IPS-15b (cell line): ENCODE measurements at regions not wholly inside any gene's neighbourhood (a gene's known extent, or its start where the extent isn't known, plus 50 kb on each side); places are given as distances from the start of the nearest gene placed in this dataset.

Experiments
- H3K27me3 ChIP-seq: one replicate; pipeline ENCODE4 v1.6.1; 2013; ENCODE audit warnings: low read length; ENCODE audit not compliant: control insufficient read depth, insufficient read depth
- H3K36me3 ChIP-seq: one replicate; pipeline ENCODE4 v1.6.1; 2013; ENCODE audit warnings: low read length; ENCODE audit not compliant: control insufficient read depth, insufficient read depth
- H3K4me1 ChIP-seq: one replicate; pipeline ENCODE4 v1.6.1; 2013; ENCODE audit warnings: mild to moderate bottlenecking, low read length; ENCODE audit not compliant: control insufficient read depth, insufficient read depth
- H3K4me3 ChIP-seq: one replicate; pipeline ENCODE4 v1.5.1; 2013; ENCODE audit warnings: low read depth, low read length
- H3K9ac ChIP-seq: one replicate; pipeline ENCODE4 v1.6.1; 2013; ENCODE audit warnings: low read depth, mild to moderate bottlenecking, low read length
- H3K9me3 ChIP-seq: one replicate; pipeline ENCODE4 v1.6.1; 2013; ENCODE audit warnings: mild to moderate bottlenecking, low read length; ENCODE audit not compliant: control insufficient read depth, insufficient read depth

GRCh38 chr4:28427306-28428085, 1566.9 kb downstream of the STIM2 start:
- H3K27me3 ChIP-seq = no peaks in the 10 kb centered on the region
- no peak overlapping the region for H3K9ac ChIP-seq
- H3K36me3 ChIP-seq = no peaks in the 10 kb centered on the region
- H3K9me3 ChIP-seq = no peaks in the 10 kb centered on the region
- no peaks in the 10 kb centered on the region for H3K4me1 ChIP-seq
- H3K4me3 ChIP-seq = no peak overlapping the region

GRCh38 chr4:28432348-28433025, 1571.8 kb downstream of the STIM2 start:
- Histone ChIP-seq H3K36me3 (no peaks in the 10 kb centered on the region), H3K9ac (no peak overlapping the region), H3K27me3 (no peaks in the 10 kb centered on the region), H3K4me3 (no peak overlapping the region), H3K9me3 (no peaks in the 10 kb centered on the region), H3K4me1 (peaks cover 5% of the 10 kb centered on the region)

- peaks cover 5% of the 10 kb centered on the region for H3K4me1 ChIP-seq
- no peak overlapping the region for H3K9ac ChIP-seq
- no peaks in the 10 kb centered on the region for H3K27me3 ChIP-seq
- no peak overlapping the region for H3K4me3 ChIP-seq
- no peaks in the 10 kb centered on the region for H3K36me3 ChIP-seq
- no peaks in the 10 kb centered on the region for H3K9me3 ChIP-seq
Observed at GRCh38 chr4:28435314-28435713, 1574.7 kb downstream of the STIM2 start.

DNA sequence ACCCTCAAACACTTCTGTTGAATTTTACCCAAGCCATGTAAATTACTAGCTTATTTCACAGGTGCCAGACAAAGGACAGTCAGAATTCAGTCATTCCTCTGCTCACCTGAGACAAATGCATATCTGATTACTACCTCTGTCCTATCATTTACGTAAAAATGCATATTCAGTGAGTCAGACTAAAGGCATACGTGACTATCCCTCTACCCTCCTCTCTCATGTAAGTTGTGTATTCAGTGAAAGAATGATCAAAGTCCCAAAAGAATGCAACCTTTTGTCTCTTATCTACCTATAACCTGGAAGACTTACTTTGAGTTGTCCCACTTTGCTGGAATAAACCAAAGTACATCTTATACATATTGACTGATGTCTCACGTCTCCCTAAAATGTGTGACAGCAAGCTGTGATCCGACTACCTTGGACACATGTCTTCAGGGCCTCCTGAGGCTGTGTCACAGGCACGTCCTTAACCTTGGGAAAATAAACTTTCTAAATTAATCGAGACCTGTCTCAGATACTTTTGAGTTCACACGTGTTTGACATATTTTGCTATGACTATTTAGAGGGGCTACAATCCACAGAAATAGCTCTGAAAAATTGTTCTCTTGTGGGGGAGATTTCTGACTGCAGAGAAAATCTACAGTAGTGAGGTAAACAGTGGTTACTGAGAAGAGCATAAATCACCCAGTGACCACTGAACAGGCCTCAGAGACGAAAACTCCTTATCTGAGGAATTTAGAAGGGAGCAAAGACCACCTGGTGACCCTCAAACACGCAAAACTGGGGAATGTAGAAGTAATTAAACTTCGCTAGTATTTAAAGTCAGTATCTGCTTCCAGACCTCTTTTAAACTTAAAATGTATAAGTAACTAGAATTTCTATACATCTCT, 1575.8 kb downstream of the STIM2 start:
- Histone ChIP-seq H3K4me1 (peaks cover 5% of the 10 kb centered on the region), H3K36me3 (no peaks in the 10 kb centered on the region)

DNA sequence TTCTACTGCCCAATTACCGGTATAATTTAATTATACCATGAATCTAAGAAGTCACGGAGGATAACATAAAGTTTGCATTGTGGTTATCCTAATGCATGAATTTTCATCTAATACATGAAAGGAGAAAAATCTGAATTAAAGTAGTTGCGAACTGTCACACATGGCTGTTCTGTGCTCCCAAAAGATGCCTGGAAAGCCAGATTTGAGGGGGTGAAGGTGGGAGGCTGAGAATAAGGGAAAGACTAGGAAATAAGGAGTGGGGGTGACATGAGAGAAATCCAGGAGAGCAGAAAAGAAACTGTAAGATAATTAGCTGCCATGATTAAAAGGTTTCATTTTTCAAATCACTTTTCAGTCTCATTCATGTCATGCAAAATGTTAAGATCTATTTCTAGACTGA, 1582.7 kb downstream of the STIM2 start:
- Histone ChIP-seq H3K27me3 (no peaks in the 10 kb centered on the region), H3K9me3 (no peaks in the 10 kb centered on the region), H3K36me3 (no peaks in the 10 kb centered on the region), H3K4me3 (no peak overlapping the region), H3K9ac (no peak overlapping the region), H3K4me1 (peaks cover 2% of the 10 kb centered on the region)

More for the DNA sequence above, 1575.8 kb downstream of the STIM2 start:
- H3K4me3 ChIP-seq = no peak overlapping the region
- H3K27me3 ChIP-seq = no peaks in the 10 kb centered on the region
- H3K9me3 ChIP-seq = no peaks in the 10 kb centered on the region
- no peak overlapping the region for H3K9ac ChIP-seq

DNA sequence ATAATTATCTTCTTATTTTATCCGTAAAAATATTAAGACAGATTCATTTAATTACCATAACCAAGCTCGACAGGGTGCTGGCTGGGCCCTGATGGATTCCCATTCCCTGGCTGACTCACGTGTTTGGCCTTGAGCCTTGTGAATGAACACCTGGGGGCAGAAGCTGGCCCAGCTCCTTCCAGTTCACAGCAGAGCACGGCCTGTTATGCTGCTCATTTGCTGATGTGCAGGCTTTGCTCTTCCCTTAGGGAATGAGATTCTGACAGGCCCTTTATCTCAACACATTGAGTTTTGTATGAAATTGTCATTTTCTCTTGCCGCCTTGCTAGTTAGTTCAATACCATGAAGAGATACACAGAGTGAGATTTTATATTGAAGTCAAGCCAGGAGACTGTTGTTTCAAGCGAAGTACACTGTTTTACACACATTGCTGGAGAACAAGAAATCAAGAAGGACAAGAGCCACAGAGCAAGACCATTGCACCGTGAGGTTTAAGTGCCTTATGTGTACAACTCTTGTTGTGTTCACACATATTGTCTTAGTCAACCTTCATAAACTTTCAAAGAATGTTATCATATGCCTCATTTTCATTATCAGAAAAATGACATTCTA, 1583.3 kb downstream of the STIM2 start:
- Histone ChIP-seq H3K4me1 (peaks cover 2% of the 10 kb centered on the region), H3K4me3 (no peak overlapping the region), H3K9me3 (no peaks in the 10 kb centered on the region), H3K27me3 (no peaks in the 10 kb centered on the region), H3K36me3 (no peaks in the 10 kb centered on the region), H3K9ac (no peak overlapping the region)

GRCh38 chr4:28444886-28445496, 1584.3 kb downstream of the STIM2 start:
- no peaks in the 10 kb centered on the region for H3K36me3 ChIP-seq
- no peaks in the 10 kb centered on the region for H3K9me3 ChIP-seq
- no peak overlapping the region for H3K4me3 ChIP-seq
- peaks cover 2% of the 10 kb centered on the region for H3K4me1 ChIP-seq
- H3K9ac ChIP-seq = no peak overlapping the region
- no peaks in the 10 kb centered on the region for H3K27me3 ChIP-seq

- Histone ChIP-seq H3K4me1 (no peaks in the 10 kb centered on the region), H3K4me3 (no peak overlapping the region), H3K36me3 (no peaks in the 10 kb centered on the region), H3K9me3 (no peaks in the 10 kb centered on the region), H3K27me3 (no peaks in the 10 kb centered on the region), H3K9ac (no peak overlapping the region)
Observed at GRCh38 chr4:28449085-28449484, 1588.4 kb downstream of the STIM2 start.

DNA sequence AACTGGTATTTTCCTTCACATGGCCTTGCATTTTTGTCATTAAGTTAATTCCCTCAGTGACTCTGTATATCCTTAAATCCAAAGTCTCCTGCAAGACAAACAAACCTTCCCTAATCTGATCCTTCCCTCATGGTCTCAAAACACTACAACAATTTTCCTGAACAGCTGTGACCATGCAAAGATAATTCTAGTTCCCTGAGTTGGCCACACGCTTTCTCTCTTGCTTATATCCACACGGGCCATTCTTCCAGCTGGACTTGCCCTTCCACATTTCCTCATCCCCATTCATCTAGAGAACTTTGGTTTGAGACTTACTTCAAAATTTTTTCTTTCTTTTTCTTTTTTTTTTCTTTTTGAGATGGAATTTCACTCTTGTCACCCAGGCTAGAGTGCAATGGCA, 1590.7 kb downstream of the STIM2 start:
- Histone ChIP-seq H3K36me3 (no peaks in the 10 kb centered on the region), H3K9ac (no peak overlapping the region), H3K27me3 (no peaks in the 10 kb centered on the region), H3K4me3 (no peak overlapping the region), H3K4me1 (no peaks in the 10 kb centered on the region), H3K9me3 (no peaks in the 10 kb centered on the region)

DNA sequence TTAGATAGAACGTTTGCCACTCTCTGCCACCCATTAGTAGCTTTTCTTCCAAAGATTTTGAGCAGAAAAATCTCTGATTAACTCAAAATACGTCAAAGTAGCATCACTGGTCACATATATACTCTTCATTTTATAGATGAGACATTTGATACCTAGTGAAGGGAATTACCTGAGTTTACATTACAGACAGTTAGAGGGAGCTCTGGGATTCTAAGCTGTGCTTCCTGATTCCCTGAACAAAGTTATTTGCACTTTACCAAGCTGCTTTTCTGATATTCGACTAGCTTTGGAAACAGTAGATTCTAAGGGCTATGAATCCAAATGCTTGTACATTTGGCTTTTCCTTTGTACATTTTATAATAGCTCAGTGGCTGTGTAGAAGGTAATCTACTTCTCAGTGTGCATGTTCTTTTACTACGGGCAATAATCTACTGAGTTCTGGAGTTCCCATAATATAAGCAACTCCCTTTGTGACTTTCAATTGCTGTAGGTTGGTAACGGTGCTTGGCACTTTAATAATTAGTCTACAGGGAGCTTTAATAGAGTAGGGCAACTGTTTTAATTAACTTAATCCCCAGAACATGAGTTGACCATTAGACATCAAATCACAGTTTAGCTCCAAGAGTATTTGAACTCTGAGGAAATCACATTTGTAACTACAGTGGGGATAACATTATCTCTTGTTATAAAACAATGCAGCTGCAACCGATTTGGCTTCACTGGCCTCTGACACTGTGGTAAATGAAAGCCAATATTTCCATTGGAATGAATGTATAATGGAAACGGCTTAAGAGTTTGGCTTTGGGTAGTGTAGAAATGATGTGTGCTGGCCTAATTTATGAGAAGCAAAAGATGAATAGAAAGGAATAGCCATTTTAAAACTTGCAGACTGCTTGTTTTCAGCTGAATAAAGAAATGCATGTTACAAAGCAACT, 1602.4 kb downstream of the STIM2 start:
- H3K9ac ChIP-seq = no peak overlapping the region
- H3K36me3 ChIP-seq = no peaks in the 10 kb centered on the region
- H3K4me1 ChIP-seq = peaks cover 8% of the 10 kb centered on the region
- no peak overlapping the region for H3K4me3 ChIP-seq
- no peaks in the 10 kb centered on the region for H3K9me3 ChIP-seq
- no peaks in the 10 kb centered on the region for H3K27me3 ChIP-seq
